OCI-LY1 (cell line): ENCODE measurements at regions not wholly inside any gene's neighbourhood (a gene's known extent, or its start where the extent isn't known, plus 50 kb on each side); places are given as distances from the start of the nearest gene placed in this dataset.

Source experiments
- H2AFZ ChIP-seq: fragments of 200-600 bp; sonication (generic), shearing (Covaris generic); 2 replicates; pipeline ENCODE4 v1.6.0; 2014; ENCODE audit warnings: antibody characterized with exemption, mild to moderate bottlenecking, low read length
- H3F3A ChIP-seq: fragments of 200-600 bp; sonication (generic), shearing (Covaris generic); 2 replicates; pipeline ENCODE4 v1.6.0; 2014; ENCODE audit warnings: mild to moderate bottlenecking, antibody characterized with exemption, low read length, moderate library complexity; ENCODE audit not compliant: insufficient read depth
- H3K27ac ChIP-seq: fragments of 200-600 bp; sonication (generic); 2 replicates; pipeline ENCODE4 v1.5.1; 2014; ENCODE audit warnings: low read length, mixed run types, mild to moderate bottlenecking, low read depth; ENCODE audit not compliant: poor library complexity, severe bottlenecking
- H3K27me3 ChIP-seq: fragments of 200-600 bp; sonication (generic); 2 replicates; pipeline ENCODE4 v1.6.0; 2014; ENCODE audit warnings: antibody characterized with exemption, mild to moderate bottlenecking, low read length, moderate library complexity; ENCODE audit not compliant: insufficient read depth
- H3K36me3 ChIP-seq: fragments of 200-600 bp; sonication (generic); 2 replicates; pipeline ENCODE4 v1.6.1; 2014; ENCODE audit warnings: mild to moderate bottlenecking, antibody characterized with exemption, low read length, moderate library complexity, mixed read lengths; ENCODE audit not compliant: insufficient read depth
- H3K4me1 ChIP-seq: fragments of 200-600 bp; sonication (generic); 2 replicates; pipeline ENCODE4 v1.5.1; 2014; ENCODE audit warnings: mild to moderate bottlenecking, low read length, moderate library complexity; ENCODE audit not compliant: insufficient read depth, severe bottlenecking
- H3K4me2 ChIP-seq: fragments of 200-600 bp; sonication (generic), shearing (Covaris generic); 2 replicates; pipeline ENCODE4 v1.6.1; 2014; ENCODE audit warnings: low read length
- H3K4me3 ChIP-seq: fragments of 200-600 bp; sonication (generic); 2 replicates; pipeline ENCODE4 v1.5.1; 2014; ENCODE audit warnings: low read length, low read depth, mild to moderate bottlenecking, mixed read lengths; ENCODE audit not compliant: poor library complexity, severe bottlenecking
- H3K79me2 ChIP-seq: fragments of 200-600 bp; shearing (Covaris generic); 2 replicates; pipeline ENCODE4 v1.6.1; 2016; ENCODE audit warnings: mixed run types, low read length, mixed read lengths; ENCODE audit not compliant: insufficient read depth
- H3K9ac ChIP-seq: fragments of 200-600 bp; sonication (generic), shearing (Covaris generic); 2 replicates; pipeline ENCODE4 v1.6.1; 2014; ENCODE audit warnings: mild to moderate bottlenecking, low read length, mixed read lengths
- H3K9me2 ChIP-seq: fragments of 200-600 bp; sonication (generic), shearing (Covaris generic); 2 replicates; pipeline ENCODE4 v1.6.1; 2014; ENCODE audit warnings: low read depth, mild to moderate bottlenecking, low read length, mixed read lengths
- H3K9me3 ChIP-seq: fragments of 200-600 bp; shearing (Covaris generic); 2 replicates; pipeline ENCODE4 v1.6.1; 2014; ENCODE audit warnings: low read length, mixed read lengths
- H4K20me1 ChIP-seq: fragments of 200-600 bp; sonication (generic), shearing (Covaris generic); 2 replicates; pipeline ENCODE4 v1.6.0; 2016; ENCODE audit warnings: mild to moderate bottlenecking, low read length; ENCODE audit not compliant: insufficient read depth
- EZH2 ChIP-seq: fragments of 200-600 bp; sonication (generic), shearing (Covaris generic); IDR thresholded peaks from 2 replicates; pipeline ENCODE4 v1.8.0; 2017; ENCODE audit warnings: borderline replicate concordance, mixed run types, mild to moderate bottlenecking, antibody characterized with exemption, low read length, moderate library complexity, mixed read lengths
- TF ChIP-seq, protein P1 (sequence below): fragments of 200-600 bp; sonication (generic), shearing (Covaris generic); IDR thresholded peaks from 2 replicates; pipeline ENCODE4 v1.5.1; 2017; ENCODE audit warnings: mild to moderate bottlenecking, antibody characterized with exemption, low read length, moderate library complexity, mixed read lengths

DNA sequence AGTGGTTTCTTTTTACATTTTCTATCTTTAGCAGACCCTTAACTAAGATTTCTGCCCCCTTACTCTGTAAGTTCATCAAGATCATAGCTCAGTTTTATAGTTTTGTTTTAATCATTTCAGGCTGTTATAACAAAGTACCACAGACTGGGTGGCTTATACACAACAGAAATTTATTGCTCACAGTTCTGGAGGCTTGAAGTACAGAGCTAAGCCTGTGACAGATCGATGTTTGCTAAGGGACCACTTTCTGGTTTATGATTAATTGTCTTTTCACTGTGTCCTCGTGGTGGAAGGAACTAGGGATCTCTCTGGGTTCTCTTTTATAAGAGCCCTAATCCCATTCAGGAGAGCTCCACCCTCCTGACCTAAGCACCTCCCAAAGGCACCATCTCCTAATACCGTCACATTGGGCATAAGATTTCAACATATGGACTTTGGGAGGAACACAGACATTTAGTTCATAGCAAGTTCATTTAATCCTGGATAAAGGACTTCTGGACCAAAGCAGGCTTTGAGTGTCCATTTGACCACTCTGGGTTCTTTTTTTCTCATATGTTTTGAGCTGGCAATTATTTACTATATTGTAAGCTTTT is 137.0 kb upstream of the IL15 start:
- no peak overlapping the region for H3K4me2 ChIP-seq
- no peaks in the 10 kb centered on the region for H3F3A ChIP-seq
- no peak overlapping the region for H2AFZ ChIP-seq
- no peak overlapping the region for H3K27ac ChIP-seq
- no peaks in the 10 kb centered on the region for H4K20me1 ChIP-seq
- no peak for TF ChIP-seq EZH2
- TF ChIP-seq, protein P1, sequence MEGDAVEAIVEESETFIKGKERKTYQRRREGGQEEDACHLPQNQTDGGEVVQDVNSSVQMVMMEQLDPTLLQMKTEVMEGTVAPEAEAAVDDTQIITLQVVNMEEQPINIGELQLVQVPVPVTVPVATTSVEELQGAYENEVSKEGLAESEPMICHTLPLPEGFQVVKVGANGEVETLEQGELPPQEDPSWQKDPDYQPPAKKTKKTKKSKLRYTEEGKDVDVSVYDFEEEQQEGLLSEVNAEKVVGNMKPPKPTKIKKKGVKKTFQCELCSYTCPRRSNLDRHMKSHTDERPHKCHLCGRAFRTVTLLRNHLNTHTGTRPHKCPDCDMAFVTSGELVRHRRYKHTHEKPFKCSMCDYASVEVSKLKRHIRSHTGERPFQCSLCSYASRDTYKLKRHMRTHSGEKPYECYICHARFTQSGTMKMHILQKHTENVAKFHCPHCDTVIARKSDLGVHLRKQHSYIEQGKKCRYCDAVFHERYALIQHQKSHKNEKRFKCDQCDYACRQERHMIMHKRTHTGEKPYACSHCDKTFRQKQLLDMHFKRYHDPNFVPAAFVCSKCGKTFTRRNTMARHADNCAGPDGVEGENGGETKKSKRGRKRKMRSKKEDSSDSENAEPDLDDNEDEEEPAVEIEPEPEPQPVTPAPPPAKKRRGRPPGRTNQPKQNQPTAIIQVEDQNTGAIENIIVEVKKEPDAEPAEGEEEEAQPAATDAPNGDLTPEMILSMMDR = no peak
- no peak overlapping the region for H3K4me3 ChIP-seq
- no peaks in the 10 kb centered on the region for H3K9me3 ChIP-seq
- no peaks in the 10 kb centered on the region for H3K9me2 ChIP-seq
- H3K27me3 ChIP-seq = no peaks in the 10 kb centered on the region
- H3K79me2 ChIP-seq = no peaks in the 10 kb centered on the region
- no peaks in the 10 kb centered on the region for H3K4me1 ChIP-seq
- no peaks in the 10 kb centered on the region for H3K36me3 ChIP-seq
- H3K9ac ChIP-seq = no peak overlapping the region

DNA sequence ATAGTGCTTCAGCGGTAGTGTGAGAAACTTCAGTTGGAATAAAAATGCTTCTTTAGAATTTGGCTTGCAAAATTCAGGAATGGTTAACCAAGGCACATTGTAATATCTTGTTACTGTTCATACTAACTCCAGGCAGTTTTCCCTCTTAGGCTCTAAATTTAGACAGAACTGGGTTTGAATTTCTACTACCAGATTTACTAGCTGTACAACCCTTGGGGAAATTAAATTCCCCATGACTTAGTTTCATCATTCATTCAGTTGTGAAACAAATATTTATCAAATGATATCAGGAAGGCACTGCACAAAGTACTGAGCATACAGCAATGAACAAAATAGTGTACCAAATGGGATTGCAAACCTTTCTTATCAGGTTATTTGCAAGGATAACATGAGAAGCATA is 135.0 kb upstream of the IL15 start:
- Histone ChIP-seq H3K27me3 (no peaks in the 10 kb centered on the region), H4K20me1 (no peaks in the 10 kb centered on the region), H3K4me3 (no peak overlapping the region), H3K9me3 (no peaks in the 10 kb centered on the region), H3K27ac (no peak overlapping the region), H2AFZ (no peak overlapping the region), H3K4me2 (no peak overlapping the region), H3K4me1 (no peaks in the 10 kb centered on the region), H3K9me2 (no peaks in the 10 kb centered on the region), H3K79me2 (no peaks in the 10 kb centered on the region), H3F3A (no peaks in the 10 kb centered on the region), H3K9ac (no peak overlapping the region), H3K36me3 (no peaks in the 10 kb centered on the region)
- TF ChIP-seq, protein P1 = no peak
- no peak for TF ChIP-seq EZH2

DNA sequence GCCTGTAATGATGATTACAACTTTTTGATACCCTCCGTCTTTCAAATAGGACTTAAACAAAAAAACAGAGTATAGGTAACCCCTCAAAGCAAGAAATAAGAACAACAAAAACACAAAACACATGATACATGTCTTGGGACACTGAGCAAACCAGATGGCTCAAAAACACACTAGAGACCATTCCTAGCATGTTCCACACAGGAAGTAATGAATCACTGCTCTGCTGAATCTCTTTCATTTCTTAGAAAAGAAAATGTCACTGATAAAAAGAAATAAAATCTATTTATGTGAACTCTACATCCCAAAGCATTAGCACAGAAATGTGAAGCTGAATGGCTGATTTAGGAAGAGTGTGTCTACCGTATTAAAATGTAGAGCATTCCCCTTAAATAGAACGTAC is 134.5 kb upstream of the IL15 start:
- Histone ChIP-seq H3K4me1 (no peaks in the 10 kb centered on the region), H3F3A (no peaks in the 10 kb centered on the region), H3K4me2 (no peak overlapping the region), H3K79me2 (no peaks in the 10 kb centered on the region), H3K9me3 (no peaks in the 10 kb centered on the region), H3K36me3 (no peaks in the 10 kb centered on the region), H3K9ac (no peak overlapping the region), H3K4me3 (no peak overlapping the region), H2AFZ (no peak overlapping the region), H3K27me3 (no peaks in the 10 kb centered on the region), H3K27ac (no peak overlapping the region), H3K9me2 (no peaks in the 10 kb centered on the region), H4K20me1 (no peaks in the 10 kb centered on the region)
- no peak for TF ChIP-seq EZH2
- TF ChIP-seq, protein P1 = no peak
